KMS-11 (cell line): ENCODE measurements at regions not wholly inside any gene's neighbourhood (a gene's known extent, or its start where the extent isn't known, plus 50 kb on each side); places are given as distances from the start of the nearest gene placed in this dataset.

Experiments used
- H2AFZ ChIP-seq: fragments of 200-600 bp; sonication (generic); 2 replicates; pipeline ENCODE4 v1.6.1; 2016; ENCODE audit warnings: antibody characterized with exemption, mixed run types, low read depth
- H3K27ac ChIP-seq: fragments of 200-600 bp; sonication (generic); 2 replicates; pipeline ENCODE4 v1.6.1; 2016; ENCODE audit warnings: mild to moderate bottlenecking, mixed run types
- H3K27me3 ChIP-seq: fragments of 200-600 bp; sonication (generic); 2 replicates; pipeline ENCODE4 v1.6.1; 2017; ENCODE audit warnings: mild to moderate bottlenecking, low read depth, mixed run types, moderate library complexity; ENCODE audit not compliant: insufficient read depth
- H3K36me3 ChIP-seq: fragments of 200-600 bp; sonication (generic); 2 replicates; pipeline ENCODE4 v1.6.1; 2017; ENCODE audit warnings: mild to moderate bottlenecking, mixed run types; ENCODE audit not compliant: insufficient read depth
- H3K4me1 ChIP-seq: fragments of 200-600 bp; sonication (generic); 2 replicates; pipeline ENCODE4 v1.6.1; 2016; ENCODE audit warnings: mild to moderate bottlenecking, low read depth, mixed run types; ENCODE audit not compliant: poor library complexity, severe bottlenecking
- H3K4me2 ChIP-seq: fragments of 200-600 bp; sonication (generic); 2 replicates; pipeline ENCODE4 v1.7.0; 2016; ENCODE audit warnings: mild to moderate bottlenecking, mixed run types
- H3K4me3 ChIP-seq: fragments of 200-600 bp; sonication (generic); IDR thresholded peaks from 2 replicates; pipeline ENCODE4 v1.6.1; 2017; ENCODE audit warnings: low read depth, low read length, mixed read lengths; ENCODE audit not compliant: insufficient read depth
- H3K79me2 ChIP-seq: fragments of 200-600 bp; sonication (generic); 2 replicates; pipeline ENCODE4 v1.6.1; 2016; ENCODE audit warnings: low read depth, mixed run types; ENCODE audit not compliant: insufficient read depth
- H3K9ac ChIP-seq: fragments of 200-600 bp; sonication (generic); 2 replicates; pipeline ENCODE4 v1.6.1; 2016; ENCODE audit warnings: mild to moderate bottlenecking, mixed run types
- H4K20me1 ChIP-seq: fragments of 200-600 bp; sonication (generic); 2 replicates; pipeline ENCODE4 v1.6.1; 2016; ENCODE audit warnings: mild to moderate bottlenecking, mixed run types; ENCODE audit not compliant: insufficient read depth
- TF ChIP-seq, protein P1 (sequence below): fragments of 200-600 bp; sonication (generic); conservative IDR thresholded peaks from 2 replicates; pipeline ENCODE4 v1.6.1; 2017; ENCODE audit warnings: low read depth, mild to moderate bottlenecking, antibody characterized with exemption, low read length, moderate library complexity, mixed read lengths

DNA sequence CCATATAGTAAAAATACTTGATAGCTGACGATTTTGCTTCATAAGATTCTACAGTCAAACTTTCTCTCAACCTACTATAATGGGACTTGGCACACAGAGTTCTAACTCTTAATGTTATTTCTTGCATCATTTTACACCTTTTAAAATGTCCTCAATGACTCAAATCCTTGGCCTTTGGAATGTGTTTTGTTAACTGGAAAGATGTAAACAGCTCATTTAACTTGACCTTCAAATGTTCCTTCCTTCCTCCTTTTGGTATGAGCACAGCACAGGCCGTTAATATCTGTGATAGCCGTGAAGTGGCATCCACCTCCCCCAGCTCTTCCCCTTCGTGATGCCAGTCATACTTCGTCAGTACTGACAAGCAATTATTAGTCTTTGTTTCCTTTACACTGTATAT is 972.0 kb upstream of the CITED2 start:
- Histone ChIP-seq H3K36me3 (no peaks in the 10 kb centered on the region), H3K4me3 (no peak overlapping the region), H3K9ac (no peak overlapping the region), H3K27me3 (no peaks in the 10 kb centered on the region), H3K27ac (no peak overlapping the region), H3K4me1 (no peaks in the 10 kb centered on the region), H3K4me2 (no peak overlapping the region), H4K20me1 (no peaks in the 10 kb centered on the region), H2AFZ (no peak overlapping the region), H3K79me2 (no peaks in the 10 kb centered on the region)
- TF ChIP-seq, protein P1, sequence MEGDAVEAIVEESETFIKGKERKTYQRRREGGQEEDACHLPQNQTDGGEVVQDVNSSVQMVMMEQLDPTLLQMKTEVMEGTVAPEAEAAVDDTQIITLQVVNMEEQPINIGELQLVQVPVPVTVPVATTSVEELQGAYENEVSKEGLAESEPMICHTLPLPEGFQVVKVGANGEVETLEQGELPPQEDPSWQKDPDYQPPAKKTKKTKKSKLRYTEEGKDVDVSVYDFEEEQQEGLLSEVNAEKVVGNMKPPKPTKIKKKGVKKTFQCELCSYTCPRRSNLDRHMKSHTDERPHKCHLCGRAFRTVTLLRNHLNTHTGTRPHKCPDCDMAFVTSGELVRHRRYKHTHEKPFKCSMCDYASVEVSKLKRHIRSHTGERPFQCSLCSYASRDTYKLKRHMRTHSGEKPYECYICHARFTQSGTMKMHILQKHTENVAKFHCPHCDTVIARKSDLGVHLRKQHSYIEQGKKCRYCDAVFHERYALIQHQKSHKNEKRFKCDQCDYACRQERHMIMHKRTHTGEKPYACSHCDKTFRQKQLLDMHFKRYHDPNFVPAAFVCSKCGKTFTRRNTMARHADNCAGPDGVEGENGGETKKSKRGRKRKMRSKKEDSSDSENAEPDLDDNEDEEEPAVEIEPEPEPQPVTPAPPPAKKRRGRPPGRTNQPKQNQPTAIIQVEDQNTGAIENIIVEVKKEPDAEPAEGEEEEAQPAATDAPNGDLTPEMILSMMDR = no peak

DNA sequence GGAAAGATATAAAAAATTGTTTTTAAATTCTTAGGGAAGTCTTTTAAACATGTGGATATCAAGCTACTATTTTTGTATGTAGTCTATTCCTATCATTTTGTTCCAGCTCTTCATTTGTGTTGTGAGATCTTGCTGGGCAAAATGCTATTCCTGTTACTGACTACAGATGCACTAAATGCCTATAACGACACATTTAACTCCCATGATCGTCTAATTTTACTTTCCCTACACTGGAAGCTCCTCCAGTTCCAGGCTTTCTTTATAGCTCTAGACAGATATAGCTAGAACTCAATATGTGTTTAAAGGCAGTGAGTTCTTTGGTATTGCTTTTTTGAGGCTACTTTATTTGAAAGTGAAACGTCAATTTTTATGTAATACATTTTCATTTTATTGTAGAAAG is 971.5 kb upstream of the CITED2 start:
- H2AFZ ChIP-seq = no peak overlapping the region
- H3K27ac ChIP-seq = no peak overlapping the region
- no peaks in the 10 kb centered on the region for H3K27me3 ChIP-seq
- no peaks in the 10 kb centered on the region for H4K20me1 ChIP-seq
- TF ChIP-seq, protein P1 = no peak
- H3K79me2 ChIP-seq = no peaks in the 10 kb centered on the region
- H3K36me3 ChIP-seq = no peaks in the 10 kb centered on the region
- H3K4me1 ChIP-seq = no peaks in the 10 kb centered on the region
- H3K9ac ChIP-seq = no peak overlapping the region
- H3K4me2 ChIP-seq = no peak overlapping the region
- no peak overlapping the region for H3K4me3 ChIP-seq

- H4K20me1 ChIP-seq = no peaks in the 10 kb centered on the region
- TF ChIP-seq, protein P1 = no peak
- H3K27me3 ChIP-seq = no peaks in the 10 kb centered on the region
- H3K4me2 ChIP-seq = no peak overlapping the region
- H3K27ac ChIP-seq = no peak overlapping the region
- no peak overlapping the region for H3K4me3 ChIP-seq
- no peak overlapping the region for H3K9ac ChIP-seq
- H3K36me3 ChIP-seq = no peaks in the 10 kb centered on the region
- H2AFZ ChIP-seq = no peak overlapping the region
- no peaks in the 10 kb centered on the region for H3K79me2 ChIP-seq
- no peaks in the 10 kb centered on the region for H3K4me1 ChIP-seq
Observed at GRCh38 chr6:140344142-140344913, 969.9 kb upstream of the CITED2 start.

GRCh38 chr6:140343128-140343527 is 968.7 kb upstream of the CITED2 start:
- Histone ChIP-seq H3K4me1 (no peaks in the 10 kb centered on the region), H3K79me2 (no peaks in the 10 kb centered on the region), H3K27ac (no peak overlapping the region), H3K27me3 (no peaks in the 10 kb centered on the region), H2AFZ (no peak overlapping the region), H3K4me3 (no peak overlapping the region), H3K4me2 (no peak overlapping the region), H3K9ac (no peak overlapping the region), H4K20me1 (no peaks in the 10 kb centered on the region), H3K36me3 (no peaks in the 10 kb centered on the region)
- TF ChIP-seq, protein P1 = no peak
